PC-3 (cell line): ENCODE measurements at regions not wholly inside any gene's neighbourhood (a gene's known extent, or its start where the extent isn't known, plus 50 kb on each side); places are given as distances from the start of the nearest gene placed in this dataset.

Experiments
- EZH2 ChIP-seq: fragments of 300-600 bp; sonication (generic); IDR thresholded peaks from one replicate; pipeline ENCODE4 v1.6.1; 2017; ENCODE audit warnings: antibody characterized with exemption, mild to moderate bottlenecking, low read length; ENCODE audit not compliant: unreplicated experiment
- TF ChIP-seq, protein P1 (sequence below): fragments of 300-600 bp; sonication (generic); conservative IDR thresholded peaks from 2 replicates; pipeline ENCODE4 v1.5.1; 2017; ENCODE audit warnings: antibody characterized with exemption, low read depth, mild to moderate bottlenecking, low read length

DNA sequence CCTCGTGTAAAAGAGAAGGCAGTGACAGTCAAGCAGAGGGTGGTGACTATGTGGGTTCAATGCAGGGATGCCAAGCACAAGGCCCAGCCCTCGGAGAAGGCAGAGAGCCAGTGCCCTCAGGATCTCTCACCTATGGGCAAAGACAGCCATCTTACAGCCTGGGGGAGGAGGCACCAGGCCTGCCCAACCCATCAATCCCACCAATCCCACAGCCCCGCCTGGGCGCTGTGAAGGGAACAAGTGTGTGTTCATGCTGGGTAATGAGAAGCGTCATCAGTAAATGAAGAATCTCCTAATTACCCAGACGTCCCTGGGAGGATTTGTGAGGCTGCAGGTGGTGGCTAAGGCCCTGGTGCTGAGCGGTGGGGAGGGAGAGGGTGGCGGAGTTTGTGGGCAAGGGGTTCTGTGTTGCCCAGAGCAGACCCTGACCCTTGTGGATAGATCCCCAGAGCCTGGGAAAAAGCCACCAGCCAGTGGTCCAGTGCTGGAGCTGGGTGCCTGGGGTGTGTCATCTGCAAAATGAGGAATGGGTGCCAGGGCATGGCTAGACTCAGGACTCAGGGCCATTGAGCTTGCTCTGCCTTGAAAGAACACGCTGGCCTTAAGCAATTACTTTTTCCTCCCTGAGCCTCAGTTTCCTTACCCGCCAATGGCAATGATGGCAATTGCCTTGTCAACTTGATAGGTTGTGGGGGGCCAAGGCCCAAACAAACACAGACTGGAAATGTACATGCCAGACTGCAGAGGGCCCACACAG, 128.1 kb upstream of the UNC5B start:
- no peak for TF ChIP-seq EZH2
- TF ChIP-seq, protein P1, sequence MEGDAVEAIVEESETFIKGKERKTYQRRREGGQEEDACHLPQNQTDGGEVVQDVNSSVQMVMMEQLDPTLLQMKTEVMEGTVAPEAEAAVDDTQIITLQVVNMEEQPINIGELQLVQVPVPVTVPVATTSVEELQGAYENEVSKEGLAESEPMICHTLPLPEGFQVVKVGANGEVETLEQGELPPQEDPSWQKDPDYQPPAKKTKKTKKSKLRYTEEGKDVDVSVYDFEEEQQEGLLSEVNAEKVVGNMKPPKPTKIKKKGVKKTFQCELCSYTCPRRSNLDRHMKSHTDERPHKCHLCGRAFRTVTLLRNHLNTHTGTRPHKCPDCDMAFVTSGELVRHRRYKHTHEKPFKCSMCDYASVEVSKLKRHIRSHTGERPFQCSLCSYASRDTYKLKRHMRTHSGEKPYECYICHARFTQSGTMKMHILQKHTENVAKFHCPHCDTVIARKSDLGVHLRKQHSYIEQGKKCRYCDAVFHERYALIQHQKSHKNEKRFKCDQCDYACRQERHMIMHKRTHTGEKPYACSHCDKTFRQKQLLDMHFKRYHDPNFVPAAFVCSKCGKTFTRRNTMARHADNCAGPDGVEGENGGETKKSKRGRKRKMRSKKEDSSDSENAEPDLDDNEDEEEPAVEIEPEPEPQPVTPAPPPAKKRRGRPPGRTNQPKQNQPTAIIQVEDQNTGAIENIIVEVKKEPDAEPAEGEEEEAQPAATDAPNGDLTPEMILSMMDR, result no peak
